Spinal cord (tissue), 10 donors: ENCODE measurements at regions not wholly inside any gene's neighbourhood (a gene's known extent, or its start where the extent isn't known, plus 50 kb on each side); places are given as distances from the start of the nearest gene placed in this dataset.
"Not testable (repeated sequence)": the region's sequence is repeated elsewhere in the genome, so short reads cannot be mapped to it uniquely, and the experiment has no call there.

Source experiments
- DNase-seq, 6 donors: peaks; one replicate each; pipeline versions ENCODE4 v3.0.0 to v3.0.0-alpha.2; 2013 to 2015; ENCODE audit warnings: low spot score in 6 of 6, low read depth in 4 of 6
- H3K27ac ChIP-seq: one replicate; pipeline ENCODE4 v1.5.1; 2013; ENCODE audit warnings: low read depth, low read length, control low read depth
- H3K27me3 ChIP-seq: one replicate; pipeline ENCODE4 v1.6.1; 2013; ENCODE audit warnings: low read length; ENCODE audit not compliant: control insufficient read depth, insufficient read depth
- H3K36me3 ChIP-seq: one replicate; pipeline ENCODE4 v1.6.1; 2013; ENCODE audit warnings: low read length; ENCODE audit not compliant: control insufficient read depth, insufficient read depth
- H3K4me1 ChIP-seq: one replicate; pipeline ENCODE4 v1.6.1; 2013; ENCODE audit warnings: low read length; ENCODE audit not compliant: control insufficient read depth, insufficient read depth
- H3K4me3 ChIP-seq: one replicate; pipeline ENCODE4 v1.5.1; 2013; ENCODE audit warnings: low read depth, low read length, control low read depth
- H3K9me3 ChIP-seq: one replicate; pipeline ENCODE4 v1.6.1; 2013; ENCODE audit warnings: low read length; ENCODE audit not compliant: control insufficient read depth, insufficient read depth
- WGBS: methylation state at CpG from one replicate; pipeline ENCODE4 v1.1.5; 2013; ENCODE audit warnings: missing lambda C conversion rate; ENCODE audit not compliant: insufficient coverage; 5-methylcytosine and 5-hydroxymethylcytosine counted together
- small RNA-seq: library from RNA; depleted of rRNA; stranded (forward); fragments of <200 nt; gene quantifications from one replicate; pipeline ENCODE3, GENCODE V24; 2014; ENCODE audit warnings: low replicate concordance
- donor health status: healthy.

- no peak for DNase-seq
- Histone ChIP-seq H3K27ac (no peak overlapping the region), H3K36me3 (no peaks in the 10 kb centered on the region), H3K4me3 (no peak overlapping the region), H3K27me3 (no peaks in the 10 kb centered on the region), H3K9me3 (peaks cover 17% of the 10 kb centered on the region), H3K4me1 (no peaks in the 10 kb centered on the region)
- 48% methylated on average over 24 of the region's 24 CpGs for WGBS
Measured at GRCh38 chr20:29878777-29879442, 1378.6 kb upstream of the DEFB115 start.

GRCh38 chr20:29881107-29881506 is 1376.4 kb upstream of the DEFB115 start:
- H3K4me3 ChIP-seq, H3K4me1 ChIP-seq, DNase-seq, H3K36me3 ChIP-seq, H3K27me3 ChIP-seq, H3K27ac ChIP-seq: not testable (repeated sequence)
- H3K9me3 ChIP-seq = peaks cover 16% of the 10 kb centered on the region
- WGBS = 80% methylated on average over 1 of the region's 1 CpG

GRCh38 chr20:29883514-29884219 is 1373.8 kb upstream of the DEFB115 start:
- H3K9me3 ChIP-seq = peaks cover 12% of the 10 kb centered on the region
- not testable (repeated sequence) for H3K27ac ChIP-seq, H3K4me3 ChIP-seq, H3K36me3 ChIP-seq, H3K4me1 ChIP-seq, H3K27me3 ChIP-seq, DNase-seq
- 84% methylated on average over 8 of the region's 13 CpGs for WGBS

DNA sequence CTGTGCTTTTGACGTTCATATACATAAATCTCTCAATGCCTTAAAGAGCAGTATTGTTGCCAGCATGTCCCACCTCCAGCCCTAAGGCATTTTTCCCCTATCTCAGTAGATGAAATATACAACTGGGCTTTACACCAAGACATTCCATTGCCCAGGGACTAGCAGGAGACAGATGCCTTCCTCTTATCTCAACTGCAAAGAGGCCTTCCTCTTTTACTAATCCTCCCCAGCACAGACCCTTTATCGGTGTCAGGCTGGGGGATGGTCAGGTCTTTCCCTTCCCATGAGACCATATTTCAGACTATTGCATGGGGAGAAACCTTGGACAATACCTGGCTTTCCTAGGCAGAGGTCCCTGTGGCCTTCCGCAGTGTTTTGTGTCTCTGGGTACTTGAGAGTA is 1373.1 kb upstream of the DEFB115 start:
- WGBS = 76% methylated on average over 2 of the region's 3 CpGs
- not testable (repeated sequence) for H3K9me3 ChIP-seq, H3K27ac ChIP-seq

GRCh38 chr20:29885282-29886185 is 1371.9 kb upstream of the DEFB115 start:
- no CpG with 5 or more reads among the region's 3 CpGs for WGBS
- not testable (repeated sequence) for H3K4me1 ChIP-seq, H3K36me3 ChIP-seq, H3K27ac ChIP-seq, H3K27me3 ChIP-seq, H3K9me3 ChIP-seq, DNase-seq, H3K4me3 ChIP-seq

More for the DNA sequence above, 1373.1 kb upstream of the DEFB115 start:
- not testable (repeated sequence) for H3K27me3 ChIP-seq, H3K36me3 ChIP-seq, H3K4me1 ChIP-seq, H3K4me3 ChIP-seq, DNase-seq

DNA sequence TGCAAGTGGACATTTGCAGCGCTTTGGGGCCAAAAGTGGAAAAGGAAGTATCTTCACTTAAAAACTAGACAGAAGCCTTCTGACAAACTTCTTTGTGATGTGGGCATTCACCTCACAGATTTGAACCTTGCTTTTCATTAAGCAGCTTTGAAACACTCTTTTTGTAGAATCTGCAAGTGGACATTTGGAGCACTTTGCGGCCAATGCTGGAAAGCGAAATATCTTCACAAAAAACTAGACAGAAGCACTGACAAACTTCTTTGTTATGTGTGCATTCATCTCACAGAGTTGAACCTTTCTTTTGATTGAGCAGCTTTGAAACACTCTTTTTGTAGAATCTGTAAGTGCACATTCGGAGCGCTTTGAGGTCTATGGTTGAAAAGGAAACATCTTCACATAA is 1365.9 kb upstream of the DEFB115 start:
- DNase-seq, H3K27me3 ChIP-seq, H3K36me3 ChIP-seq, H3K9me3 ChIP-seq, H3K4me3 ChIP-seq, H3K27ac ChIP-seq, H3K4me1 ChIP-seq: not testable (repeated sequence)
- 86% methylated on average over 5 of the region's 5 CpGs for WGBS

Small RNA genes lying in the stretch of these regions (small RNA-seq; reads per million reads assigned to genes)
- 0.10 reads per million for gene RF00002
